ENCODE measurements at regions not wholly inside any gene's neighbourhood (a gene's known extent, or its start where the extent isn't known, plus 50 kb on each side); places are given as distances from the start of the nearest gene placed in this dataset.
A peak's percentile ranks its signal among the peaks of the same experiment; 100 is the strongest.

- TF ChIP-seq CTCF (IDR thresholded peaks at IDR 0.05; ENCODE audit: low read depth, low read length, missing control alignments) = no peak
- in situ Hi-C loops (cut with HindIII; ENCODE audit: low pct_ligation_motif_present, low sequenced_read_pairs) = no loop called here
- H3K36me3 ChIP-seq (replicated peaks) = no peaks in the 10 kb centered on the region
- no peaks in the 10 kb centered on the region for H3K27me3 ChIP-seq (replicated peaks)
- peak overlapping the region; percentile 12 for H3K27ac ChIP-seq
- no peak overlapping the region for H3K4me3 ChIP-seq (ENCODE audit: low read depth, low read length)
- peak; percentile 56 for DNase-seq
These were observed 204.8 kb downstream of the VEGFC start for GRCh38 chr4:176587920-176588319.

GRCh38 chr4:176588436-176588835, 204.3 kb downstream of the VEGFC start:
- in situ Hi-C loops (cut with HindIII; ENCODE audit: low pct_ligation_motif_present, low sequenced_read_pairs) = no loop called here
- H3K27ac ChIP-seq = no peak overlapping the region
- no peaks in the 10 kb centered on the region for H3K27me3 ChIP-seq (replicated peaks)
- H3K36me3 ChIP-seq (replicated peaks) = no peaks in the 10 kb centered on the region
- DNase-seq = no peak
- no peak overlapping the region for H3K4me3 ChIP-seq (ENCODE audit: low read depth, low read length)
- no peak for TF ChIP-seq CTCF (IDR thresholded peaks at IDR 0.05; ENCODE audit: low read depth, low read length, missing control alignments)

- TF ChIP-seq CTCF (IDR thresholded peaks at IDR 0.05; ENCODE audit: low read depth, low read length, missing control alignments) = no peak
- no peaks in the 10 kb centered on the region for H3K36me3 ChIP-seq (replicated peaks)
- no peak for DNase-seq
- no peak overlapping the region for H3K4me3 ChIP-seq (ENCODE audit: low read depth, low read length)
- in situ Hi-C loops (cut with HindIII; ENCODE audit: low pct_ligation_motif_present, low sequenced_read_pairs) = no loop called here
- H3K27ac ChIP-seq = no peak overlapping the region
- H3K27me3 ChIP-seq (replicated peaks) = no peaks in the 10 kb centered on the region
These were observed 199.6 kb downstream of the VEGFC start for GRCh38 chr4:176592976-176593670.

GRCh38 chr4:176593943-176594342, 198.8 kb downstream of the VEGFC start:
- TF ChIP-seq CTCF (IDR thresholded peaks at IDR 0.05; ENCODE audit: low read depth, low read length, missing control alignments) = no peak
- DNase-seq = no peak
- H3K27me3 ChIP-seq (replicated peaks) = no peaks in the 10 kb centered on the region
- H3K27ac ChIP-seq = no peak overlapping the region
- in situ Hi-C loops (cut with HindIII; ENCODE audit: low pct_ligation_motif_present, low sequenced_read_pairs) = no loop called here
- no peak overlapping the region for H3K4me3 ChIP-seq (ENCODE audit: low read depth, low read length)
- no peaks in the 10 kb centered on the region for H3K36me3 ChIP-seq (replicated peaks)

GRCh38 chr4:176595257-176595656, 197.5 kb downstream of the VEGFC start:
- Histone ChIP-seq H3K27me3 (replicated peaks) (no peaks in the 10 kb centered on the region), H3K4me3 (ENCODE audit: low read depth, low read length) (no peak overlapping the region), H3K36me3 (replicated peaks) (no peaks in the 10 kb centered on the region), H3K27ac (no peak overlapping the region)
- in situ Hi-C loops (cut with HindIII; ENCODE audit: low pct_ligation_motif_present, low sequenced_read_pairs) = no loop called here
- no peak for DNase-seq
- no peak for TF ChIP-seq CTCF (IDR thresholded peaks at IDR 0.05; ENCODE audit: low read depth, low read length, missing control alignments)

- peak; percentile 97 for DNase-seq
- TF ChIP-seq CTCF (IDR thresholded peaks at IDR 0.05; ENCODE audit: low read depth, low read length, missing control alignments) = peak; percentile 23
- Histone ChIP-seq H3K4me3 (ENCODE audit: low read depth, low read length) (no peak overlapping the region), H3K36me3 (replicated peaks) (no peaks in the 10 kb centered on the region), H3K27me3 (replicated peaks) (no peaks in the 10 kb centered on the region), H3K27ac (peak overlapping the region; percentile 88)
- in situ Hi-C loops (cut with HindIII; ENCODE audit: low pct_ligation_motif_present, low sequenced_read_pairs) = no loop called here
These were observed 191.6 kb downstream of the VEGFC start for GRCh38 chr4:176601124-176601523.

Measured in brain microvascular endothelial cell (primary cell).